ENCODE measurements at regions not wholly inside any gene's neighbourhood (a gene's known extent, or its start where the extent isn't known, plus 50 kb on each side); places are given as distances from the start of the nearest gene placed in this dataset.

DNA sequence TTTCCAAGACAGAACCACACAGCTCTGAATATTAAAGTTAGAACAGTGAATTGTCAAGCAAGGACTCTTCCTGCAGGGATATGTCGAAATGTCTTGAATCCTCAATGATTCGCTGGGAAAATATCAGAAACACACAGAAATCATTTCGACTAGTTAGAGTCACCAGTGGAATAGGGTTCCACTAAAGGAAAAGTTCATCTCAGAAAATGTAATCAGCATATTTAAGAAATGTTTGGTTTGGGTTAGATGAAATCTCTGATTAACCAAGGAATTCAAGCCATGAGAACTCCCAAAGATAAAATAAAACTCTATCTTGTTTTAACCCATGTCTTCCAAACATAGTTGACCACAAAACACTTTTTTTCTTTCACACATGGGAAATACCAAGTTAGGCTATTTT is 621.0 kb upstream of the NRSN1 start:
- TF ChIP-seq, protein P1, sequence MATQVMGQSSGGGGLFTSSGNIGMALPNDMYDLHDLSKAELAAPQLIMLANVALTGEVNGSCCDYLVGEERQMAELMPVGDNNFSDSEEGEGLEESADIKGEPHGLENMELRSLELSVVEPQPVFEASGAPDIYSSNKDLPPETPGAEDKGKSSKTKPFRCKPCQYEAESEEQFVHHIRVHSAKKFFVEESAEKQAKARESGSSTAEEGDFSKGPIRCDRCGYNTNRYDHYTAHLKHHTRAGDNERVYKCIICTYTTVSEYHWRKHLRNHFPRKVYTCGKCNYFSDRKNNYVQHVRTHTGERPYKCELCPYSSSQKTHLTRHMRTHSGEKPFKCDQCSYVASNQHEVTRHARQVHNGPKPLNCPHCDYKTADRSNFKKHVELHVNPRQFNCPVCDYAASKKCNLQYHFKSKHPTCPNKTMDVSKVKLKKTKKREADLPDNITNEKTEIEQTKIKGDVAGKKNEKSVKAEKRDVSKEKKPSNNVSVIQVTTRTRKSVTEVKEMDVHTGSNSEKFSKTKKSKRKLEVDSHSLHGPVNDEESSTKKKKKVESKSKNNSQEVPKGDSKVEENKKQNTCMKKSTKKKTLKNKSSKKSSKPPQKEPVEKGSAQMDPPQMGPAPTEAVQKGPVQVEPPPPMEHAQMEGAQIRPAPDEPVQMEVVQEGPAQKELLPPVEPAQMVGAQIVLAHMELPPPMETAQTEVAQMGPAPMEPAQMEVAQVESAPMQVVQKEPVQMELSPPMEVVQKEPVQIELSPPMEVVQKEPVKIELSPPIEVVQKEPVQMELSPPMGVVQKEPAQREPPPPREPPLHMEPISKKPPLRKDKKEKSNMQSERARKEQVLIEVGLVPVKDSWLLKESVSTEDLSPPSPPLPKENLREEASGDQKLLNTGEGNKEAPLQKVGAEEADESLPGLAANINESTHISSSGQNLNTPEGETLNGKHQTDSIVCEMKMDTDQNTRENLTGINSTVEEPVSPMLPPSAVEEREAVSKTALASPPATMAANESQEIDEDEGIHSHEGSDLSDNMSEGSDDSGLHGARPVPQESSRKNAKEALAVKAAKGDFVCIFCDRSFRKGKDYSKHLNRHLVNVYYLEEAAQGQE (IDR thresholded peaks at IDR 0.05): no peak
- TF ChIP-seq EP300 (IDR thresholded peaks at IDR 0.05): no peak
- TF ChIP-seq RCOR1 (IDR thresholded peaks at IDR 0.05; ENCODE audit: low read depth, low read length): no peak

All from A549 (cell line).